ENCODE measurements at regions not wholly inside any gene's neighbourhood (a gene's known extent, or its start where the extent isn't known, plus 50 kb on each side); places are given as distances from the start of the nearest gene placed in this dataset.

- Histone ChIP-seq H3K4me3 (no peak overlapping the region), H3K9me3 (no peaks in the 10 kb centered on the region), H3K4me1 (peaks cover 16% of the 10 kb centered on the region), H3K36me3 (replicated peaks in 1 of 2; ENCODE audit: insufficient read depth in 1 of 2, low read depth in 2 of 2) (no peaks in the 10 kb centered on the region), H3K27ac (no peak overlapping the region), H3K27me3 (peaks cover 0 to 3% of the 10 kb centered on the region in 2 donors)
- WGBS, 2 donors: 78 to 82% methylated on average over 3 of the region's 3 CpGs
- TF ChIP-seq CTCF (IDR thresholded peaks at IDR 0.05) (no peak), POLR2A (IDR thresholded peaks at IDR 0.05) (no peak)
- ATAC-seq (no peak), DNase-seq (no peak)
- intact Hi-C loops (cut with DNase I): no loop called here
Observed at GRCh38 chr1:172883387-172883791, 167.4 kb downstream of the TNFSF18 start.

- TF ChIP-seq POLR2A (IDR thresholded peaks at IDR 0.05) (no peak), CTCF (IDR thresholded peaks at IDR 0.05) (no peak)
- ATAC-seq: no peak
- no peak overlapping the region for H3K27ac ChIP-seq
- peaks cover 0 to 3% of the 10 kb centered on the region in 2 donors for H3K27me3 ChIP-seq
- intact Hi-C loops (cut with DNase I): no loop called here
- no peaks in the 10 kb centered on the region for H3K36me3 ChIP-seq (replicated peaks in 1 of 2; ENCODE audit: insufficient read depth in 1 of 2, low read depth in 2 of 2)
- H3K4me1 ChIP-seq: peaks cover 16% of the 10 kb centered on the region
- H3K4me3 ChIP-seq: no peak overlapping the region
- no peaks in the 10 kb centered on the region for H3K9me3 ChIP-seq
- WGBS, 2 donors: 63 to 83% methylated on average over 1 of the region's 1 CpG
- no peak for DNase-seq
Observed at GRCh38 chr1:172883844-172884243, 166.9 kb downstream of the TNFSF18 start.

- H3K36me3 ChIP-seq (replicated peaks in 1 of 2; ENCODE audit: insufficient read depth in 1 of 2, low read depth in 2 of 2): no peaks in the 10 kb centered on the region
- TF ChIP-seq POLR2A (IDR thresholded peaks at IDR 0.05) (no peak), CTCF (IDR thresholded peaks at IDR 0.05) (no peak)
- H3K27me3 ChIP-seq: peaks cover 0 to 3% of the 10 kb centered on the region in 2 donors
- peaks cover 16% of the 10 kb centered on the region for H3K4me1 ChIP-seq
- peak in 1 of 4 donors; percentile 13 for DNase-seq
- ATAC-seq: no peak
- no peak overlapping the region for H3K4me3 ChIP-seq
- no peaks in the 10 kb centered on the region for H3K9me3 ChIP-seq
- no peak overlapping the region for H3K27ac ChIP-seq
- intact Hi-C loops (cut with DNase I): no loop called here
Observed at GRCh38 chr1:172885411-172885810, 165.3 kb downstream of the TNFSF18 start.

GRCh38 chr1:172885971-172886370 is 164.8 kb downstream of the TNFSF18 start:
- TF ChIP-seq POLR2A (IDR thresholded peaks at IDR 0.05) (no peak), CTCF (IDR thresholded peaks at IDR 0.05) (no peak)
- ATAC-seq: peak; percentile 65
- no peak overlapping the region for H3K27ac ChIP-seq
- peak in 1 of 4 donors; percentile 10 for DNase-seq
- H3K36me3 ChIP-seq (replicated peaks in 1 of 2; ENCODE audit: insufficient read depth in 1 of 2, low read depth in 2 of 2): no peaks in the 10 kb centered on the region
- peaks cover 16% of the 10 kb centered on the region for H3K4me1 ChIP-seq
- 18 to 29% methylated on average over 1 of the region's 1 CpG for WGBS, 2 donors
- intact Hi-C loops (cut with DNase I): no loop called here
- no peak overlapping the region for H3K4me3 ChIP-seq
- no peaks in the 10 kb centered on the region for H3K9me3 ChIP-seq
- H3K27me3 ChIP-seq: peaks cover 0 to 3% of the 10 kb centered on the region in 2 donors

- ATAC-seq (no peak), DNase-seq (no peak)
- Histone ChIP-seq H3K27ac (no peak overlapping the region), H3K4me1 (peaks cover 16% of the 10 kb centered on the region), H3K4me3 (no peak overlapping the region), H3K27me3 (no peaks in the 10 kb centered on the region), H3K9me3 (no peaks in the 10 kb centered on the region), H3K36me3 (replicated peaks in 1 of 2; ENCODE audit: insufficient read depth in 1 of 2, low read depth in 2 of 2) (no peaks in the 10 kb centered on the region)
- WGBS, 2 donors: 90 to 97% methylated on average over 1 of the region's 1 CpG
- TF ChIP-seq CTCF (IDR thresholded peaks at IDR 0.05): no peak
- TF ChIP-seq POLR2A (IDR thresholded peaks at IDR 0.05): no peak
- intact Hi-C loops (cut with DNase I): no loop called here
Observed at GRCh38 chr1:172887162-172887561, 163.6 kb downstream of the TNFSF18 start.
